ENCODE measurements at regions not wholly inside any gene's neighbourhood (a gene's known extent, or its start where the extent isn't known, plus 50 kb on each side); places are given as distances from the start of the nearest gene placed in this dataset.

- Histone ChIP-seq H3K4me1 (replicated peaks in 1 of 2; ENCODE audit: control insufficient read depth in 2 of 2, insufficient read depth in 2 of 2, low read length in 2 of 2) (no peaks in the 10 kb centered on the region), H3K9me3 (replicated peaks; ENCODE audit: control insufficient read depth, insufficient read depth, low read depth, low read length) (no peaks in the 10 kb centered on the region), H3K27me3 (ENCODE audit: control insufficient read depth in 2 of 2, insufficient read depth in 2 of 2, low read length in 2 of 2) (no peaks in the 10 kb centered on the region), H3K9me1 (ENCODE audit: control insufficient read depth, insufficient read depth, low read length) (no peaks in the 10 kb centered on the region), H3K4me2 (ENCODE audit: insufficient read depth, low read length) (no peak overlapping the region), H3K9ac (ENCODE audit: insufficient read depth in 1 of 2, low read depth in 2 of 2, low read length in 2 of 2) (no peak overlapping the region), H4K20me1 (replicated peaks; ENCODE audit: control insufficient read depth, insufficient read depth, low read length) (no peaks in the 10 kb centered on the region), H3K27ac (ENCODE audit: extremely low read depth, low read depth, low read length) (no peak overlapping the region), H3K36me3 (ENCODE audit: control insufficient read depth, insufficient read depth, low read length) (no peaks in the 10 kb centered on the region), H2AFZ (ENCODE audit: low read depth, low read length) (no peak overlapping the region), H3K4me3 (no peak overlapping the region), H3K79me2 (ENCODE audit: control insufficient read depth, insufficient read depth, low read length) (no peaks in the 10 kb centered on the region)
- FAIRE-seq = no peak
- ChIA-PET POLR2A (interaction anchor here (0.9 kb wide), 1 partner anchor 8 kb away, joined by 3 read pairs; no protein-coding TSS in a partner anchor), CTCF (ENCODE audit: low intra/inter-chr PET ratio) (no interaction called here)
- in situ Hi-C loops (cut with MboI) = no loop called here
- no peak for ATAC-seq
- TF ChIP-seq ZNF785 (CRISPR knock-in tag; IDR thresholded peaks at IDR 0.05) (no peak), ELF2 (CRISPR knock-in tag; IDR thresholded peaks at IDR 0.05) (no peak), HMG20B (CRISPR knock-in tag; IDR thresholded peaks at IDR 0.05) (no peak), HNRNPL (IDR thresholded peaks at IDR 0.05; ENCODE audit: low read depth, low read length) (no peak), PYGO2 (tag; IDR thresholded peaks at IDR 0.05) (no peak), SRSF1 (IDR thresholded peaks at IDR 0.05; ENCODE audit: low read depth, low read length) (no peak), HIVEP1 (CRISPR knock-in tag; IDR thresholded peaks at IDR 0.05) (no peak), HDAC2 (IDR thresholded peaks at IDR 0.05) (no peak), SMC3 (conservative IDR thresholded peaks at IDR 0.05; ENCODE audit: insufficient read depth, low read depth, low read length) (no peak), PKNOX1 (IDR thresholded peaks at IDR 0.05) (no peak), ZNF277 (CRISPR knock-in tag; IDR thresholded peaks at IDR 0.05; ENCODE audit: borderline replicate concordance) (no peak), RBM25 (IDR thresholded peaks at IDR 0.05; ENCODE audit: low read depth, low read length, severe bottlenecking) (no peak), RERE (CRISPR knock-in tag; IDR thresholded peaks at IDR 0.05; ENCODE audit: borderline replicate concordance) (no peak), PTRF (tag; IDR thresholded peaks at IDR 0.05) (no peak)
- BruUV-seq (replicated peaks) = no TSS peak
- DNase-seq (ENCODE audit: extremely low read depth in 1 of 4, low spot score in 3 of 4) = no peak
- WGBS (ENCODE audit: insufficient coverage, low coverage, missing lambda C conversion rate) = 2% methylated on average over 6 of the region's 6 CpGs
- intact Hi-C loops (cut with micrococcal nuclease) = no loop called here
These were observed 151.2 kb upstream of the ADRA1B start for GRCh38 chr5:159765135-159765433.
